Endothelial cell of umbilical vein (primary cell): ENCODE measurements at regions not wholly inside any gene's neighbourhood (a gene's known extent, or its start where the extent isn't known, plus 50 kb on each side); places are given as distances from the start of the nearest gene placed in this dataset.

Source experiments
- MYC ChIP-seq: IDR thresholded peaks from one replicate; pipeline ENCODE4 v1.6.1; 2011; ENCODE audit warnings: mild to moderate bottlenecking, low read depth, low read length
- TF ChIP-seq, protein P1 (sequence below), 2 donors: IDR thresholded peaks; 1 replicate in 1 of 2; 2 replicates in 1 of 2; pipeline ENCODE4 v1.5.1; 2011; ENCODE audit warnings: low read length in 2 of 2, mild to moderate bottlenecking in 2 of 2, moderate library complexity in 2 of 2, control low read depth in 1 of 2, inconsistent platforms in 1 of 2, low read depth in 1 of 2; ENCODE audit not compliant: insufficient read depth in 1 of 2; ENCODE audit errors: extremely low read depth in 1 of 2

DNA sequence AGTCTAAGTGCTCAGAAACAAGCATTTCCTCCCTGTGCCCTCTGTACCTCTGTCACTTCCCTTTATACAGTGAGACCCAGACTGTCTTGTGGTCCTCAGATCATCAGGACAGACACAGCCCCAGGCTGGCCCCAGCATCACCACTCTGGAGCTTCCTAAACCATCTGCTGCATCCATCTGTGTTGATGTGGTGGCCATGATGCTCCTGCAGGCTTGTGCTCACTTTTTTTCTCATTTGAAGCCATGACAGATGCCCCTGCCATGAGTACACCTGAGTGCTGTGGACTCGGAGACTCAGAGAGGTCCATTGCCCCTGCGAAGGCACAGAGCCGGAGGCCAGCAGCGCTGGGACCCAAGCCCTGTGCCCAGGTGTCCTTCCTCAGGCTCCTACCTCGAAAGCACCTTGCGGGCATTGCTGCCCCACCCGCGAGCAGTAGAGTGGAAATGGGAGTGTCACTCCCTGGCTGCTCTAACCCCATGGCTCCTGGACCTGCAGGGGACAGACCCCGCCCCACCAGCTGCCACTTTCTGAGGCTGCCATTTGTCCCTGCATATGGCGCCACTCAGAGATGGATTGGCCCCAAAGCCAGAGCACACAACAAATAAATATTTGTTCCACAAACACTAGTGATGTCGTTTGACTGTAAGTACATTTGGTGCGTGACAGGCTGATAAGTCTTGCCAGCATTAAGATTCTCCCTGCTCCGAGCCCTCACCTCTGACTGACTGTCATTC, 593.5 kb downstream of the TBC1D22A start:
- no peak for TF ChIP-seq MYC
- TF ChIP-seq, protein P1, sequence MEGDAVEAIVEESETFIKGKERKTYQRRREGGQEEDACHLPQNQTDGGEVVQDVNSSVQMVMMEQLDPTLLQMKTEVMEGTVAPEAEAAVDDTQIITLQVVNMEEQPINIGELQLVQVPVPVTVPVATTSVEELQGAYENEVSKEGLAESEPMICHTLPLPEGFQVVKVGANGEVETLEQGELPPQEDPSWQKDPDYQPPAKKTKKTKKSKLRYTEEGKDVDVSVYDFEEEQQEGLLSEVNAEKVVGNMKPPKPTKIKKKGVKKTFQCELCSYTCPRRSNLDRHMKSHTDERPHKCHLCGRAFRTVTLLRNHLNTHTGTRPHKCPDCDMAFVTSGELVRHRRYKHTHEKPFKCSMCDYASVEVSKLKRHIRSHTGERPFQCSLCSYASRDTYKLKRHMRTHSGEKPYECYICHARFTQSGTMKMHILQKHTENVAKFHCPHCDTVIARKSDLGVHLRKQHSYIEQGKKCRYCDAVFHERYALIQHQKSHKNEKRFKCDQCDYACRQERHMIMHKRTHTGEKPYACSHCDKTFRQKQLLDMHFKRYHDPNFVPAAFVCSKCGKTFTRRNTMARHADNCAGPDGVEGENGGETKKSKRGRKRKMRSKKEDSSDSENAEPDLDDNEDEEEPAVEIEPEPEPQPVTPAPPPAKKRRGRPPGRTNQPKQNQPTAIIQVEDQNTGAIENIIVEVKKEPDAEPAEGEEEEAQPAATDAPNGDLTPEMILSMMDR (IDR thresholded peaks at IDR 0.05; ENCODE audit: extremely low read depth in 1 of 2, insufficient read depth in 1 of 2, low read depth in 1 of 2, low read length in 2 of 2) = no peak
